Lung (tissue), 11 donors: ENCODE measurements at regions not wholly inside any gene's neighbourhood (a gene's known extent, or its start where the extent isn't known, plus 50 kb on each side); places are given as distances from the start of the nearest gene placed in this dataset.

Source experiments
- ATAC-seq: fragments of 200-7000 bp; cut with Tn5 transposase; one replicate; pipeline ENCODE4 v1.9.1; 2020; ENCODE audit warnings: moderate number of reproducible peaks; ENCODE audit not compliant: insufficient read depth, low FRiP score
- DNase-seq, 3 donors: peaks; one replicate each; pipeline ENCODE4 v3.0.0-alpha.2; 2013 to 2017
- H3K27ac ChIP-seq, 2 donors: one replicate each; pipeline ENCODE4 v1.5.1; 2013; ENCODE audit warnings: mild to moderate bottlenecking in 2 of 2, moderate library complexity in 2 of 2, control low read depth in 1 of 2, inconsistent platforms in 1 of 2, low read depth in 1 of 2, low read length in 1 of 2
- H3K27me3 ChIP-seq, 3 donors: one replicate each; pipeline ENCODE4 v1.5.1; 2013; ENCODE audit warnings: low read length in 2 of 3; ENCODE audit not compliant: control insufficient read depth in 3 of 3, insufficient read depth in 3 of 3
- H3K36me3 ChIP-seq, 4 donors: one replicate each; pipeline ENCODE4 v1.5.1; 2013; ENCODE audit warnings: low read length in 4 of 4, mild to moderate bottlenecking in 1 of 4, moderate library complexity in 1 of 4; ENCODE audit not compliant: control insufficient read depth in 4 of 4, insufficient read depth in 4 of 4
- H3K4me1 ChIP-seq, 5 donors: one replicate each; pipeline ENCODE4 v1.5.1; 2013; ENCODE audit warnings: low read length in 5 of 5, mild to moderate bottlenecking in 2 of 5, moderate library complexity in 1 of 5; ENCODE audit not compliant: control insufficient read depth in 5 of 5, insufficient read depth in 5 of 5
- H3K4me3 ChIP-seq: one replicate; pipeline ENCODE4 v1.5.1; 2013; ENCODE audit warnings: mild to moderate bottlenecking, control low read depth, moderate library complexity
- H3K9ac ChIP-seq, 2 donors: one replicate each; pipeline ENCODE4 v1.5.1; 2013; ENCODE audit warnings: low read length in 2 of 2, control low read depth in 1 of 2; ENCODE audit not compliant: insufficient read depth in 1 of 2
- H3K9me3 ChIP-seq, 4 donors: one replicate each; pipeline ENCODE4 v1.5.1; 2013; ENCODE audit warnings: low read length in 3 of 4, mild to moderate bottlenecking in 1 of 4, moderate library complexity in 1 of 4; ENCODE audit not compliant: control insufficient read depth in 4 of 4, insufficient read depth in 3 of 4
- WGBS, 2 donors: extraction: QIAGEN DNeasy Blood & Tissue Kit; methylation state at CpG; one replicate each; pipeline ENCODE4 v1.1.7; 2013; 5-methylcytosine and 5-hydroxymethylcytosine counted together
- TF ChIP-seq, protein P1 (sequence below): IDR thresholded peaks from 2 replicates; pipeline ENCODE4 v1.5.1; 2012; ENCODE audit warnings: mild to moderate bottlenecking; ENCODE audit errors: control extremely low read depth, extremely low read depth
- donor health status: control.
- donor health status: control.
- donor health status: Bipolar disorder and iron deficiency.
- donor health status: healthy.
- donor health status: DM: yes; HTN: yes; CAD: no.

DNA sequence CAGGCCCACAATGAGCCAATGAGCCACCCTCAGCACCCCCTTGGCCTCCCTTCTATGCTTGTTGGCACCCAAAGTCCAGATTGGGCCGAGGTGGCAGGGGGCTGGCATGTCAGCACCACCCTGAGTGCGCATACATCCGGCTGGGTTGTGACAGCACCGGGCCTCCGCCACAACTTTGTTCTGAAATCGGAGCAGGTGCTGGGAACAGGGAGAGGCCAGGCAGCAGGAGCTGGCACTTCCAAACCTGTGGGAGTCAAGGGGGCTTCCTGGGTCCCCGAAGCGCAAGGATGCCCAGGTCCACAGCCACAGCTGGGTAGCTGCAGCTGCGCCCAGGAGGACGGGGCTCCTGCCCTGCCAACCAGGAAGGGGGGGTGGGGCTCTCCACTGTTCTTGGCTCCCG lies 1911.9 kb upstream of the WWC1 start:
- H3K27me3 ChIP-seq: no peaks in the 10 kb centered on the region
- WGBS, 2 donors: 95 to 97% methylated on average over 8 to 11 of the region's 11 CpGs
- H3K36me3 ChIP-seq: no peaks in the 10 kb centered on the region
- TF ChIP-seq, protein P1, sequence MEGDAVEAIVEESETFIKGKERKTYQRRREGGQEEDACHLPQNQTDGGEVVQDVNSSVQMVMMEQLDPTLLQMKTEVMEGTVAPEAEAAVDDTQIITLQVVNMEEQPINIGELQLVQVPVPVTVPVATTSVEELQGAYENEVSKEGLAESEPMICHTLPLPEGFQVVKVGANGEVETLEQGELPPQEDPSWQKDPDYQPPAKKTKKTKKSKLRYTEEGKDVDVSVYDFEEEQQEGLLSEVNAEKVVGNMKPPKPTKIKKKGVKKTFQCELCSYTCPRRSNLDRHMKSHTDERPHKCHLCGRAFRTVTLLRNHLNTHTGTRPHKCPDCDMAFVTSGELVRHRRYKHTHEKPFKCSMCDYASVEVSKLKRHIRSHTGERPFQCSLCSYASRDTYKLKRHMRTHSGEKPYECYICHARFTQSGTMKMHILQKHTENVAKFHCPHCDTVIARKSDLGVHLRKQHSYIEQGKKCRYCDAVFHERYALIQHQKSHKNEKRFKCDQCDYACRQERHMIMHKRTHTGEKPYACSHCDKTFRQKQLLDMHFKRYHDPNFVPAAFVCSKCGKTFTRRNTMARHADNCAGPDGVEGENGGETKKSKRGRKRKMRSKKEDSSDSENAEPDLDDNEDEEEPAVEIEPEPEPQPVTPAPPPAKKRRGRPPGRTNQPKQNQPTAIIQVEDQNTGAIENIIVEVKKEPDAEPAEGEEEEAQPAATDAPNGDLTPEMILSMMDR: no peak
- peaks cover 0 to 15% (median 0%) of the 10 kb centered on the region in 4 donors for H3K9me3 ChIP-seq
- H3K27ac ChIP-seq: no peak overlapping the region
- no peaks in the 10 kb centered on the region for H3K4me1 ChIP-seq
- H3K9ac ChIP-seq: no peak overlapping the region
- ATAC-seq (no peak), DNase-seq (no peak)
- H3K4me3 ChIP-seq: no peak overlapping the region

DNA sequence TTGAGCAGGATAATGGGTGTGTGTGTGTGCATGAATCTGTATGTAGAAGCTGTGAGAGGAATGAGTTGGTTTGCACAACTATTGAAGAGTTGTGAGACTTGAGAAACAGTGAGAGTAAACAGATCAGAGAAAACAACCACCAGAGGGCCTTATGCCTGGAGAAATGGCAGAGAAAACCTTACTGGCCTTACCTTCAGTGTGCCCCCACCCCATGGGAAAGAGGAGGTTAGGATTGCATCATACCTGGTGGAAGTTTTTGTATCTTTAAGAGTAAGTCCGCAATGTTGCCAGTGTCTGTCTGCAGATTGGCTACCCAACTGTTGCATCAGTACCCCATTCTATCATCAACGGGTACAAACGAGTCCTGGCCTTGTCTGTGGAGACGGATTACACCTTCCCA lies 1909.4 kb upstream of the WWC1 start:
- Histone ChIP-seq H3K27me3 (peaks cover 0 to 2% (median 0%) of the 10 kb centered on the region in 3 donors), H3K36me3 (no peaks in the 10 kb centered on the region), H3K27ac (no peak overlapping the region), H3K4me3 (no peak overlapping the region), H3K9ac (no peak overlapping the region), H3K4me1 (no peaks in the 10 kb centered on the region), H3K9me3 (peaks cover 0 to 15% (median 0%) of the 10 kb centered on the region in 4 donors)
- WGBS, 2 donors: 65 to 87% methylated on average over 4 of the region's 4 CpGs
- DNase-seq: no peak
- TF ChIP-seq, protein P1: no peak
- no peak for ATAC-seq

DNA sequence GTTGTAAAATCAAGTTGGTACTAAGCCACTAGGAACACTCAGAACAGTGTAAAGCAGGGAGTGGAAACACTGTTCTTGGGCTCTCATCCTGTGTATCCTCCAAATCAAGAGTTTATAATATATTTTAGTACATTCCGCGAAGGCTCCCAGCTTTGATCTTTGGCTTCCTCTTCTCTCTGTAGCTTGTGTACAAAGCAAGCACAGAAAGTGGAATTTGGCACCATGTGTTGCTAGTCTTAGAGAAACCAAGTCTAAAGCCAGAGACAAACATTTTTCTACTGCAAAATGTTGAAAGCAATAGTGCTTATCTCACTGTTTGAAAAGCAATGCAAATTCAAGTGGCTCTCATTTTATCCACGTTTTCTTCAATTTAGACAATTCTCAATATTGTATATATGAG lies 1893.3 kb upstream of the WWC1 start:
- no peak for ATAC-seq
- Histone ChIP-seq H3K27ac (no peak overlapping the region), H3K9me3 (no peaks in the 10 kb centered on the region), H3K4me3 (no peak overlapping the region), H3K36me3 (no peaks in the 10 kb centered on the region), H3K4me1 (no peaks in the 10 kb centered on the region), H3K9ac (no peak overlapping the region), H3K27me3 (no peaks in the 10 kb centered on the region)
- peak in 1 of 3 donors; percentile 52 for DNase-seq
- WGBS, 2 donors: 41 to 48% methylated on average over 3 of the region's 3 CpGs
- TF ChIP-seq, protein P1: no peak

DNA sequence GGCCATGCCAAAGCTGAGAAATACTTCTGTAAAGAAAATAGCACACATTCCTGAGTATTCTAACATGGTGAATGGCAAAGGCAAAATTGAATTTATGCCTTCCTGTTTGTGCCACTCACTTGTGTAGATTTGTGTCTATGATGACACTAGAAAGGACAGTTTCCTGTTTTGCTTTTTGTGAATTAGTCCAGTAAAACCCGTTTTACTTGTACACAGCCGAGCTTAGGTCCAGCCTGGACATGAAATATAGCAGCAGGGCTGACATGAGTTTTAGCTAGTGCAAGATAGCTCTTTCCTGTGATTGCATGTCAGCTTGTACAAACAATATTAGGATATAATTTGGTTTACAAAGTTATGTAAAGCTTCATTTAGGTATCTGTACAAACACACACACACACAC lies 1891.7 kb upstream of the WWC1 start:
- Histone ChIP-seq H3K9ac (no peak overlapping the region), H3K27ac (no peak overlapping the region), H3K27me3 (no peaks in the 10 kb centered on the region), H3K36me3 (no peaks in the 10 kb centered on the region), H3K4me3 (no peak overlapping the region), H3K4me1 (no peaks in the 10 kb centered on the region), H3K9me3 (no peaks in the 10 kb centered on the region)
- whole genome bisulfite sequencing, 2 donors: 7 to 14% methylated on average over 2 of the region's 2 CpGs
- DNase-seq (peak in 2 of 3 donors; percentile 6 to 15), ATAC-seq (no peak)
- TF ChIP-seq, protein P1: no peak
